RWPE2 (cell line): ENCODE measurements at regions not wholly inside any gene's neighbourhood (a gene's known extent, or its start where the extent isn't known, plus 50 kb on each side); places are given as distances from the start of the nearest gene placed in this dataset.

Experiments
- ATAC-seq: fragments of 200-7000 bp; cut with Tn5 transposase; 3 replicates; pipeline ENCODE4 v1.9.1; 2021; ENCODE audit warnings: low read depth
- DNase-seq: peaks from one replicate; pipeline ENCODE4 v3.0.0-alpha.2; 2020; ENCODE audit warnings: low spot score
- H3K27ac ChIP-seq: fragments of 450-650 bp; 2 replicates; pipeline ENCODE4 v1.5.1; 2017; ENCODE audit warnings: mild to moderate bottlenecking; ENCODE audit not compliant: poor library complexity, severe bottlenecking
- H3K27me3 ChIP-seq: fragments of 250-450 bp; sonication (Bioruptor Pico); 2 replicates; pipeline ENCODE4 v1.5.1; 2021; ENCODE audit warnings: mild to moderate bottlenecking, moderate library complexity; ENCODE audit not compliant: insufficient read depth, poor library complexity, severe bottlenecking
- H3K36me3 ChIP-seq: fragments of 250-450 bp; sonication (Bioruptor Pico); 2 replicates; pipeline ENCODE4 v1.5.1; 2020; ENCODE audit warnings: low read depth, mild to moderate bottlenecking, moderate library complexity
- H3K4me1 ChIP-seq: fragments of 250-450 bp; sonication (Bioruptor Pico); 2 replicates; pipeline ENCODE4 v1.5.1; 2021; ENCODE audit warnings: mild to moderate bottlenecking, moderate library complexity; ENCODE audit not compliant: insufficient read depth, poor library complexity, severe bottlenecking
- H3K4me3 ChIP-seq: fragments of 250-450 bp; sonication (Bioruptor Pico); 2 replicates; pipeline ENCODE4 v1.5.1; 2021; ENCODE audit warnings: mild to moderate bottlenecking, moderate library complexity; ENCODE audit not compliant: severe bottlenecking
- H3K9me3 ChIP-seq: fragments of 250-450 bp; sonication (Bioruptor Pico); 2 replicates; pipeline ENCODE4 v1.5.1; 2021; ENCODE audit warnings: mild to moderate bottlenecking, moderate library complexity; ENCODE audit not compliant: severe bottlenecking
- TF ChIP-seq, protein P1 (sequence below): fragments of 450-650 bp; IDR thresholded peaks from one replicate; pipeline ENCODE4 v1.5.1; 2017; ENCODE audit warnings: mild to moderate bottlenecking, moderate library complexity; ENCODE audit not compliant: poor library complexity, severe bottlenecking

DNA sequence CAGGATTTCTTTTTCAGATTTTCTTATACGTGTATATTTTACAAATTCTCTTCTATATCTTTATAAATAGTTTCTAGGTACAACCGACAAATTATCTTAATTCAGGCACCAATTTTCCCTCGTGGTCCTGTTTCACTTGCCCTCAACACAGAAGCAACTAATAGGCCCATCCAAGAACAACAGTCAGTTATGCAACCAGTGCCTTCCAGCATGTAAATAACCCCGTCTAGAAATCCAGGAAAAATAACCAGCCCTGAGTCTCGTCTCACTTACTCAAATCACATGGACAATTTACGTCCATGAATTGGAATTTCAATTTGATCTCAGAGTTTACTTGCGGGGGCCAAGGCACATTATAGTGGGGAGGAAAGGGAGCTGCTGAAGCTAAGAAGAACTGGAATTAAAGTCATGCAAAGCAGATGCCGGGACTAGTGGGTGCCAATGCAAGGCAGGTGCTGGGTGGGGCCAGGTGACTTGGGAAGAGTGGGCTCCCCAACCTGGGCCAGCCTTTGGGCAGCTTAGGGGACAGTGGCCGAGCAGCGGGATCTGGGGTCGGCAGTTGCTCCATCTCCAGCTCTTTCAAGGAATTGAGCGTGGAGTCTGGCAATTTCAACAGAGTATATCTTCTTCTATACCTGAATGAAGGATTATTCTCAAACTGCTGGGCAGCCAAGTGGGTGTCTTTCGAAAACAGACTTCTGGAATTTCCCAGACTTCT lies 121.7 kb downstream of the EDN3 start:
- Histone ChIP-seq H3K4me1 (no peaks in the 10 kb centered on the region), H3K27ac (no peak overlapping the region), H3K9me3 (no peaks in the 10 kb centered on the region), H3K36me3 (no peaks in the 10 kb centered on the region), H3K4me3 (no peak overlapping the region), H3K27me3 (peaks cover 47% of the 10 kb centered on the region)
- TF ChIP-seq, protein P1, sequence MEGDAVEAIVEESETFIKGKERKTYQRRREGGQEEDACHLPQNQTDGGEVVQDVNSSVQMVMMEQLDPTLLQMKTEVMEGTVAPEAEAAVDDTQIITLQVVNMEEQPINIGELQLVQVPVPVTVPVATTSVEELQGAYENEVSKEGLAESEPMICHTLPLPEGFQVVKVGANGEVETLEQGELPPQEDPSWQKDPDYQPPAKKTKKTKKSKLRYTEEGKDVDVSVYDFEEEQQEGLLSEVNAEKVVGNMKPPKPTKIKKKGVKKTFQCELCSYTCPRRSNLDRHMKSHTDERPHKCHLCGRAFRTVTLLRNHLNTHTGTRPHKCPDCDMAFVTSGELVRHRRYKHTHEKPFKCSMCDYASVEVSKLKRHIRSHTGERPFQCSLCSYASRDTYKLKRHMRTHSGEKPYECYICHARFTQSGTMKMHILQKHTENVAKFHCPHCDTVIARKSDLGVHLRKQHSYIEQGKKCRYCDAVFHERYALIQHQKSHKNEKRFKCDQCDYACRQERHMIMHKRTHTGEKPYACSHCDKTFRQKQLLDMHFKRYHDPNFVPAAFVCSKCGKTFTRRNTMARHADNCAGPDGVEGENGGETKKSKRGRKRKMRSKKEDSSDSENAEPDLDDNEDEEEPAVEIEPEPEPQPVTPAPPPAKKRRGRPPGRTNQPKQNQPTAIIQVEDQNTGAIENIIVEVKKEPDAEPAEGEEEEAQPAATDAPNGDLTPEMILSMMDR: no peak
- no peak for DNase-seq
- no peak for ATAC-seq

DNA sequence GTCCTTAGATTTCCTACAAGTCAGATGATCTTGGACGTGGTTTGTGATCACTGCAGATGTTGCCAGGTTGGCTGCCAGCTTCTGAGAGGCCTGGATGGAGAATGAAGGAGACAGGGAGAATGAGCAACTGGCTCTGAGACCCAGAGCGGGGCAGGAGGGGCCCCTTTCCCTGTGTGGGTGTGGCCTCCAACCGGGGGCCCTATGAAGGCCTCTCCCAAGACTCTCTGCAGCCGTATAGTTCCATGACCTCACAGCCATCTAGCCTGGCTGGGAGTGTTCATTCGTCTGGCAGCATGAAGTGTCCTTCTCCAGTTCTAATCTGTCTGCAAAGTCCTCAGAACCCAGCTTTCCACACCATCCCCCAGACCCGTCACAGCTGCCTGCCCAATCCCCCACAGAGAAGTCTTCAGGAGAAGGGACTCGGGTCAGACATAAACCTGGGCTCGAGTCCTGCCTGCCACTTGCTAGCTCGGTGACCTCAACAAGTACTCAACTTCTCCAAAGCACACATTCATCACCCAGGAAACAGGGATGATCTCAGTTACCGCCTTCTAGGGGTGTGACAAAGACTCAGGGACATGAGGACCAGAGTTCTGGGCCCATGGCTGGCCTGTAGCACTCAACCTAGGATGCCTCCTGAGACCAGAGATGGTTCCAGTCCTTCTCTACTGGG lies 122.6 kb downstream of the EDN3 start:
- TF ChIP-seq, protein P1: no peak
- H3K9me3 ChIP-seq: no peaks in the 10 kb centered on the region
- no peaks in the 10 kb centered on the region for H3K36me3 ChIP-seq
- H3K27ac ChIP-seq: no peak overlapping the region
- H3K27me3 ChIP-seq: peaks cover 38% of the 10 kb centered on the region
- H3K4me1 ChIP-seq: no peaks in the 10 kb centered on the region
- H3K4me3 ChIP-seq: no peak overlapping the region
- DNase-seq: no peak
- no peak for ATAC-seq

DNA sequence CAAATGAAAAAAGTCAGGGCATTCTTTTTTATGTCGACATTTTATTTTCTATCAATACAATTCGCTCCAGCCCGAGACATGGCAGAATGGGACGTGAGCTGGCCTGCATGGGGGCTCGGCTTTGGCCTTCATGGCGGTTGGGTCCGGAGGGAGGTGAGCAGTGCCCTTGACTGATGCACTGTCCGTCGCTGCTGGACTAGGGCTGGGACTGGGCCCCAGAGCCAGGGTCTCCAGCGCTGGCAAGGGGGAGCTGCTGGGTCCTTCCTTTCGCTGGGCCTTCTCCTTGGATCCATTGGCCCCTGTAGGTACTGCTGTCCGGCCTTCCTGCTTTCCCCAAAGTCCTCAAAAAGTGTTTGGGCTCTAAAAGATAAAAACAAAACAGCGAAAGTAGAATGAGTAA lies 124.6 kb downstream of the EDN3 start:
- Histone ChIP-seq H3K4me3 (no peak overlapping the region), H3K36me3 (no peaks in the 10 kb centered on the region), H3K4me1 (no peaks in the 10 kb centered on the region), H3K27ac (no peak overlapping the region), H3K9me3 (no peaks in the 10 kb centered on the region), H3K27me3 (peaks cover 18% of the 10 kb centered on the region)
- DNase-seq (no peak), ATAC-seq (no peak)
- TF ChIP-seq, protein P1: no peak

DNA sequence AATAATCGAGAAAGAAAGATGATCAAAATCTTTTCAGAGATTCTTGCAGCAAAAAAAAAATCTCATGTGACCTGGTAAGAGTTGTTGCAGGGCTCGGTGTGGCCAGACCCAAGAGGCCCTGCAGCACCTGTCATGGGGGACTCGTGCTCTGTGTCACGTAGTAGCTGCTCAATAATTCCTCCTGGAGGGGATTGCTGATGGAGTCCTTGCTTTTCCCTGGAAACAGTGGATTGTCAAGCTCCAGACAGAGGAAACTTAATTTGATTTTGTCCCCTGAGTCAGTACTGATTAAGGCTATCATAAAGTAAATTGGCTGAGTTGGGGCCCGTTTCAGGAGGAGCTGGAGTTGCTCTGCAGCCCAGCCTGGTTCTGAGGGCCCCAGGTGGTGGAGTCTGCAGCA lies 125.2 kb downstream of the EDN3 start:
- no peaks in the 10 kb centered on the region for H3K9me3 ChIP-seq
- ATAC-seq (peak; percentile 3; the same call in 1 of the 3 replicates), DNase-seq (no peak)
- no peaks in the 10 kb centered on the region for H3K36me3 ChIP-seq
- TF ChIP-seq, protein P1: no peak
- no peak overlapping the region for H3K27ac ChIP-seq
- H3K4me3 ChIP-seq: no peak overlapping the region
- H3K4me1 ChIP-seq: no peaks in the 10 kb centered on the region
- H3K27me3 ChIP-seq: peaks cover 12% of the 10 kb centered on the region

DNA sequence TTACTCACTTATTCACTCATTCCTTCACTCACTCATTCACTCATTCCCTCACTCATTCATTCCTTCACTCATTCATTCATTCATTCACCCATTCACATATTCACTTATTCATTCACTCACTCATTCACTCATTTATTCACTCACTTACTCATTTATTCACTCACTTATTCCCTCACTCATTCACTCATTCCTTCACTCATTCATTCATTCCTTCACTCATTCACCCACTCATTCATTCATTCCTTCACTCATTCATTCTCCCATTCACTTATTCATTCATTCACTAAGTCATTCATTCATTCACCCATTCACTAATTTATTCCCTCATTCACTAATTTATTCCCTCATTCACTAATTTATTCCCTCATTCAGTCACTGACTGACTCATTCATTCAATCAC lies 127.6 kb downstream of the EDN3 start:
- no peak overlapping the region for H3K27ac ChIP-seq
- no peaks in the 10 kb centered on the region for H3K27me3 ChIP-seq
- H3K4me3 ChIP-seq: no peak overlapping the region
- H3K36me3 ChIP-seq: no peaks in the 10 kb centered on the region
- no peak for ATAC-seq
- H3K4me1 ChIP-seq: no peaks in the 10 kb centered on the region
- H3K9me3 ChIP-seq: no peaks in the 10 kb centered on the region
- TF ChIP-seq, protein P1: no peak
- DNase-seq: no peak
